ENCODE measurements at regions not wholly inside any gene's neighbourhood (a gene's known extent, or its start where the extent isn't known, plus 50 kb on each side); places are given as distances from the start of the nearest gene placed in this dataset.
A peak's percentile ranks its signal among the peaks of the same experiment; 100 is the strongest.

- WGBS, 5 donors: 22 to 55% (median 27%) methylated on average over 2 of the region's 2 CpGs
- peak in 1 of 2 donors; percentile 2 for DNase-seq
- Histone ChIP-seq H3K4me3 (no peak overlapping the region), H3K9me3 (no peaks in the 10 kb centered on the region), H3K27me3 (no peaks in the 10 kb centered on the region), H3K4me1 (no peaks in the 10 kb centered on the region), H3K36me3 (no peaks in the 10 kb centered on the region), H3K27ac (no peak overlapping the region)
- TF ChIP-seq EP300 (IDR thresholded peaks at IDR 0.05) (no peak), POLR2AphosphoS5 (IDR thresholded peaks at IDR 0.05) (no peak), POLR2A (IDR thresholded peaks at IDR 0.05) (no peak)
- TF ChIP-seq, protein P1, sequence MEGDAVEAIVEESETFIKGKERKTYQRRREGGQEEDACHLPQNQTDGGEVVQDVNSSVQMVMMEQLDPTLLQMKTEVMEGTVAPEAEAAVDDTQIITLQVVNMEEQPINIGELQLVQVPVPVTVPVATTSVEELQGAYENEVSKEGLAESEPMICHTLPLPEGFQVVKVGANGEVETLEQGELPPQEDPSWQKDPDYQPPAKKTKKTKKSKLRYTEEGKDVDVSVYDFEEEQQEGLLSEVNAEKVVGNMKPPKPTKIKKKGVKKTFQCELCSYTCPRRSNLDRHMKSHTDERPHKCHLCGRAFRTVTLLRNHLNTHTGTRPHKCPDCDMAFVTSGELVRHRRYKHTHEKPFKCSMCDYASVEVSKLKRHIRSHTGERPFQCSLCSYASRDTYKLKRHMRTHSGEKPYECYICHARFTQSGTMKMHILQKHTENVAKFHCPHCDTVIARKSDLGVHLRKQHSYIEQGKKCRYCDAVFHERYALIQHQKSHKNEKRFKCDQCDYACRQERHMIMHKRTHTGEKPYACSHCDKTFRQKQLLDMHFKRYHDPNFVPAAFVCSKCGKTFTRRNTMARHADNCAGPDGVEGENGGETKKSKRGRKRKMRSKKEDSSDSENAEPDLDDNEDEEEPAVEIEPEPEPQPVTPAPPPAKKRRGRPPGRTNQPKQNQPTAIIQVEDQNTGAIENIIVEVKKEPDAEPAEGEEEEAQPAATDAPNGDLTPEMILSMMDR (IDR thresholded peaks at IDR 0.05): no peak
- intact Hi-C loops (cut with DNase I; ENCODE audit: low total_unique reads): no loop called here
Measured at GRCh38 chr5:85998656-85999055, 619.1 kb upstream of the COX7C start.

DNA sequence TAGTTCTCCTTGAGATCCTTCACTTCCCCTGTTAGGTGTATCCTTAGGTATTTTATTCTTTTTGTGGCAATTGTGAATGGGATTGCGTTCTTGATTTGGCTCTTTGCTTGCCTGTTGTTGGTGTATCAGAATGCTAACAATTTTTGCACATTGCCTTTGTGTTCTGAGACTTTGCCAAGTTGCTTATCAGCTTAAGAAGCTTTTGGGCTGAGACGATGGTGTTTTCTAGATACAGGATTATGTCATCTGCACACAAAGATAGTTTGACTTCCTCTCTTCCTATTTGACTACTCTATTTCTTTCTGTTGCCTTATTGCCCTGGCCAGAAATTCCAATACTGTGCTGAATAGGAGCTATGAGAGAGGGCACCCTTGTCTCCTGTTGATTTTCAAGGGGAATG lies 609.4 kb upstream of the COX7C start:
- TF ChIP-seq EP300 (IDR thresholded peaks at IDR 0.05) (no peak), POLR2A (IDR thresholded peaks at IDR 0.05) (no peak), POLR2AphosphoS5 (IDR thresholded peaks at IDR 0.05) (no peak)
- TF ChIP-seq, protein P1 (IDR thresholded peaks at IDR 0.05): no peak
- WGBS, 5 donors: 62 to 81% (median 69%) methylated on average over 2 of the region's 2 CpGs
- Histone ChIP-seq H3K27ac (no peak overlapping the region), H3K4me1 (no peaks in the 10 kb centered on the region), H3K27me3 (no peaks in the 10 kb centered on the region), H3K36me3 (no peaks in the 10 kb centered on the region), H3K9me3 (peaks cover 0 to 6% (median 3%) of the 10 kb centered on the region in 4 donors), H3K4me3 (no peak overlapping the region)
- intact Hi-C loops (cut with DNase I; ENCODE audit: low total_unique reads): no loop called here
- no peak for DNase-seq

- Histone ChIP-seq H3K27me3 (no peaks in the 10 kb centered on the region), H3K9me3 (peaks cover 0 to 6% (median 3%) of the 10 kb centered on the region in 4 donors), H3K4me1 (no peaks in the 10 kb centered on the region), H3K4me3 (no peak overlapping the region), H3K27ac (no peak overlapping the region), H3K36me3 (no peaks in the 10 kb centered on the region)
- TF ChIP-seq POLR2A (IDR thresholded peaks at IDR 0.05) (no peak), POLR2AphosphoS5 (IDR thresholded peaks at IDR 0.05) (no peak)
- 80 to 90% (median 83%) methylated on average over 3 of the region's 3 CpGs for WGBS, 5 donors
- no peak for DNase-seq
- intact Hi-C loops (cut with DNase I; ENCODE audit: low total_unique reads): no loop called here
Measured at GRCh38 chr5:86008704-86009103, 609.0 kb upstream of the COX7C start.

DNA sequence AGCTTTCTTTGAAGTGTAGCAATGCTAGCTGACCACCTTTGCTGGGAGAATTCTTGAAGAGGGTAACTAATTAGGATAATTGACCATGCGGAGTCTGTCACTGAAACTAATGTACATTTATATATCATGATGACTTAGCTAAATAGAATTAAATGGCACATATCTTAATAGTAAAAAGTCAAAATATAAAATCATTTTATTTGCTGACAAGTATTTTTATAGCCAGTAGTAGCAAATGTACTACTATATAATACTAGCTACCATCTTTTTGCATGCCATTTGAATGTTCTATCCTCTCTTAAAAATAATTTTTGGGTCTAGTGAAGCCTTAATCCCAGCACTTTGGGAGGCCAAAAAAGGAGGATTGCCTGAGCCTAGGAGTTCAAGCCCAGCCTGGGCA lies 605.8 kb upstream of the COX7C start:
- Histone ChIP-seq H3K4me3 (no peak overlapping the region), H3K27me3 (no peaks in the 10 kb centered on the region), H3K4me1 (no peaks in the 10 kb centered on the region), H3K36me3 (no peaks in the 10 kb centered on the region), H3K27ac (no peak overlapping the region), H3K9me3 (peaks cover 0 to 6% (median 3%) of the 10 kb centered on the region in 4 donors)
- intact Hi-C loops (cut with DNase I; ENCODE audit: low total_unique reads): no loop called here
- TF ChIP-seq POLR2A (IDR thresholded peaks at IDR 0.05) (no peak), POLR2AphosphoS5 (IDR thresholded peaks at IDR 0.05) (no peak), EP300 (IDR thresholded peaks at IDR 0.05) (no peak)
- TF ChIP-seq, protein P1 (IDR thresholded peaks at IDR 0.05): no peak
- WGBS, 5 donors: 94 to 100% (median 98%) methylated on average over 1 of the region's 1 CpG
- DNase-seq: no peak

- no peak for DNase-seq
- H3K27ac ChIP-seq: no peak overlapping the region
- no peaks in the 10 kb centered on the region for H3K36me3 ChIP-seq
- no peaks in the 10 kb centered on the region for H3K27me3 ChIP-seq
- intact Hi-C loops (cut with DNase I; ENCODE audit: low total_unique reads): no loop called here
- no peaks in the 10 kb centered on the region for H3K9me3 ChIP-seq
- peaks cover 0 to 4% (median 0%) of the 10 kb centered on the region in 4 donors for H3K4me1 ChIP-seq
- TF ChIP-seq POLR2AphosphoS5 (IDR thresholded peaks at IDR 0.05): no peak
- 88 to 98% (median 91%) methylated on average over 1 of the region's 1 CpG for WGBS, 5 donors
- H3K4me3 ChIP-seq: no peak overlapping the region
Measured at GRCh38 chr5:86029308-86029707, 588.4 kb upstream of the COX7C start.

All from stomach (tissue), 8 donors.